PC-3 (cell line): ENCODE measurements at regions not wholly inside any gene's neighbourhood (a gene's known extent, or its start where the extent isn't known, plus 50 kb on each side); places are given as distances from the start of the nearest gene placed in this dataset.

Experiments
- ATAC-seq: fragments of 200-7000 bp; cut with Tn5 transposase; 2 replicates; pipeline ENCODE4 v1.9.1; 2020; ENCODE audit warnings: mild to moderate bottlenecking, moderate library complexity
- BruUV-seq: library from RNA; stranded (reverse); fragments of 400-500 nt; replicated peaks from 2 replicates; lab custom pipeline; 2021; lab: Mats Ljungman, UMichigan
- CTCF ChIA-PET: fragments of 300-600 bp; sonication (Branson Sonifier 250); formaldehyde crosslinking; loops from one replicate; lab custom pipeline; 2022; ENCODE audit warnings: antibody characterized with exemption; lab: Charles Lee
- POLR2A ChIA-PET: fragments of 300-600 bp; sonication (Branson Sonifier 250); formaldehyde crosslinking; loops from one replicate; lab custom pipeline; 2022; ENCODE audit warnings: antibody characterized with exemption; ENCODE audit not compliant: unreplicated experiment; lab: Charles Lee
- DNase-seq: peaks from one replicate; pipeline ENCODE4 v3.0.0-alpha.2; 2015
- H2AFZ ChIP-seq: fragments of 300-600 bp; sonication (generic); 2 replicates; pipeline ENCODE4 v1.6.0; 2016; ENCODE audit warnings: antibody characterized with exemption, low read length
- H3F3A ChIP-seq: fragments of 300-600 bp; sonication (generic); one replicate; pipeline ENCODE4 v1.6.0; 2017; ENCODE audit warnings: antibody characterized with exemption, low read length, control low read depth, mild to moderate bottlenecking; ENCODE audit not compliant: unreplicated experiment
- H3K27ac ChIP-seq: fragments of 300-600 bp; sonication (generic); 2 replicates; pipeline ENCODE4 v1.5.1; 2016; ENCODE audit warnings: mild to moderate bottlenecking, low read length
- H3K27me3 ChIP-seq: fragments of 300-600 bp; sonication (generic); 2 replicates; pipeline ENCODE4 v1.6.1; 2016; ENCODE audit warnings: low read length, mixed read lengths
- H3K36me3 ChIP-seq: fragments of 300-600 bp; sonication (generic); 2 replicates; pipeline ENCODE4 v1.6.1; 2016; ENCODE audit warnings: low read depth, mixed run types, low read length, mixed read lengths
- H3K4me1 ChIP-seq: fragments of 300-600 bp; sonication (generic); 2 replicates; pipeline ENCODE4 v1.5.1; 2016; ENCODE audit warnings: low read length; ENCODE audit not compliant: insufficient read depth
- H3K4me2 ChIP-seq: fragments of 300-600 bp; sonication (generic); 2 replicates; pipeline ENCODE4 v1.6.0; 2016; ENCODE audit warnings: low read length
- H3K4me3 ChIP-seq: fragments of 300-600 bp; sonication (generic); 2 replicates; pipeline ENCODE4 v1.5.1; 2016; ENCODE audit warnings: mild to moderate bottlenecking, low read length, mixed read lengths
- H3K79me2 ChIP-seq: fragments of 300-600 bp; sonication (generic); 2 replicates; pipeline ENCODE4 v1.6.1; 2017; ENCODE audit warnings: low read length, mixed read lengths
- H3K9ac ChIP-seq: fragments of 300-600 bp; sonication (generic); 2 replicates; pipeline ENCODE4 v1.6.0; 2016; ENCODE audit warnings: mild to moderate bottlenecking, low read length
- H3K9me2 ChIP-seq: fragments of 300-600 bp; sonication (generic); replicated peaks from 2 replicates; pipeline ENCODE4 v1.6.1; 2016; ENCODE audit warnings: mixed run types, low read length, mixed read lengths
- H3K9me3 ChIP-seq: fragments of 300-600 bp; sonication (generic); 2 replicates; pipeline ENCODE4 v1.6.1; 2016; ENCODE audit warnings: low read length, mixed read lengths
- H4K20me1 ChIP-seq: fragments of 300-600 bp; sonication (generic); 2 replicates; pipeline ENCODE4 v1.6.1; 2016; ENCODE audit warnings: low read length, mixed read lengths
- CTCF ChIP-seq: fragments of 300-600 bp; sonication (generic); conservative IDR thresholded peaks from 2 replicates; pipeline ENCODE4 v1.5.1; 2017; ENCODE audit warnings: antibody characterized with exemption, low read depth, mild to moderate bottlenecking, low read length
- EZH2 ChIP-seq: fragments of 300-600 bp; sonication (generic); IDR thresholded peaks from one replicate; pipeline ENCODE4 v1.6.1; 2017; ENCODE audit warnings: antibody characterized with exemption, mild to moderate bottlenecking, low read length; ENCODE audit not compliant: unreplicated experiment
- EZH2phosphoT487 ChIP-seq: fragments of 300-600 bp; sonication (generic); IDR thresholded peaks from 2 replicates; pipeline ENCODE4 v1.6.1; 2018; ENCODE audit warnings: mild to moderate bottlenecking, antibody characterized with exemption, low read length, borderline replicate concordance
- intact Hi-C: fragments of 100-400 bp; cut with micrococcal nuclease; formaldehyde crosslinking; loops from 2 replicates; pipeline ENCODE4 v1.9.0; 2023

- no peak for ATAC-seq
- H3K27ac ChIP-seq = no peak overlapping the region
- TF ChIP-seq EZH2 (no peak), EZH2phosphoT487 (no peak), CTCF (no peak)
- DNase-seq = no peak
- no peaks in the 10 kb centered on the region for H3K27me3 ChIP-seq
- H3K4me3 ChIP-seq = no peak overlapping the region
- H3K4me1 ChIP-seq = no peaks in the 10 kb centered on the region
- BruUV-seq = no TSS peak
- POLR2A ChIA-PET = no interaction called here
- no peak overlapping the region for H3K4me2 ChIP-seq
- no peaks in the 10 kb centered on the region for H3K79me2 ChIP-seq
- H3K9me2 ChIP-seq = no peaks in the 10 kb centered on the region
- H3K9me3 ChIP-seq = no peaks in the 10 kb centered on the region
- no peaks in the 10 kb centered on the region for H3K36me3 ChIP-seq
- no peaks in the 10 kb centered on the region for H4K20me1 ChIP-seq
- intact Hi-C loops = no loop called here
- CTCF ChIA-PET = no interaction called here
- H2AFZ ChIP-seq = no peak overlapping the region
- H3K9ac ChIP-seq = no peak overlapping the region
- no peaks in the 10 kb centered on the region for H3F3A ChIP-seq
These were observed 860.8 kb downstream of the NLGN4Y start for GRCh38 chrY:15385178-15385577.

- H3K4me3 ChIP-seq = no peak overlapping the region
- TF ChIP-seq EZH2phosphoT487 (no peak), EZH2 (no peak), CTCF (no peak)
- POLR2A ChIA-PET = no interaction called here
- CTCF ChIA-PET = no interaction called here
- H3K4me1 ChIP-seq = no peaks in the 10 kb centered on the region
- BruUV-seq = no TSS peak
- ATAC-seq (no peak), DNase-seq (no peak)
- H3K27me3 ChIP-seq = no peaks in the 10 kb centered on the region
- no peaks in the 10 kb centered on the region for H3K9me2 ChIP-seq
- no peak overlapping the region for H2AFZ ChIP-seq
- no peaks in the 10 kb centered on the region for H4K20me1 ChIP-seq
- H3K9ac ChIP-seq = no peak overlapping the region
- H3K36me3 ChIP-seq = no peaks in the 10 kb centered on the region
- no peaks in the 10 kb centered on the region for H3K9me3 ChIP-seq
- no peak overlapping the region for H3K27ac ChIP-seq
- H3F3A ChIP-seq = no peaks in the 10 kb centered on the region
- intact Hi-C loops = no loop called here
- no peaks in the 10 kb centered on the region for H3K79me2 ChIP-seq
- no peak overlapping the region for H3K4me2 ChIP-seq
These were observed 873.4 kb downstream of the NLGN4Y start for GRCh38 chrY:15397556-15398280.

GRCh38 chrY:15402451-15402850 lies 878.1 kb downstream of the NLGN4Y start:
- H3K27me3 ChIP-seq = no peaks in the 10 kb centered on the region
- H3K4me2 ChIP-seq = no peak overlapping the region
- no peaks in the 10 kb centered on the region for H3F3A ChIP-seq
- no peak for ATAC-seq
- no peak for DNase-seq
- no peak overlapping the region for H2AFZ ChIP-seq
- H3K4me1 ChIP-seq = no peaks in the 10 kb centered on the region
- TF ChIP-seq EZH2phosphoT487 (no peak), EZH2 (no peak), CTCF (no peak)
- intact Hi-C loops = no loop called here
- H3K9ac ChIP-seq = no peak overlapping the region
- POLR2A ChIA-PET = no interaction called here
- no peak overlapping the region for H3K27ac ChIP-seq
- no peaks in the 10 kb centered on the region for H3K79me2 ChIP-seq
- no peaks in the 10 kb centered on the region for H4K20me1 ChIP-seq
- H3K4me3 ChIP-seq = no peak overlapping the region
- CTCF ChIA-PET = no interaction called here
- no peaks in the 10 kb centered on the region for H3K9me2 ChIP-seq
- H3K9me3 ChIP-seq = no peaks in the 10 kb centered on the region
- BruUV-seq = no TSS peak
- H3K36me3 ChIP-seq = no peaks in the 10 kb centered on the region
